ENCODE measurements at regions not wholly inside any gene's neighbourhood (a gene's known extent, or its start where the extent isn't known, plus 50 kb on each side); places are given as distances from the start of the nearest gene placed in this dataset.
"Not testable (repeated sequence)": the region's sequence is repeated elsewhere in the genome, so short reads cannot be mapped to it uniquely, and the experiment has no call there.

GRCh38 chr5:171543148-171543815 is 123.8 kb downstream of the FGF18 start:
- no peak for DNase-seq

- no peak for DNase-seq
These were observed 125.7 kb downstream of the FGF18 start for GRCh38 chr5:171544913-171545765.

GRCh38 chr5:171549274-171549673 is 129.8 kb downstream of the FGF18 start:
- no peak for DNase-seq

GRCh38 chr5:171553817-171554216 is 134.4 kb downstream of the FGF18 start:
- not testable (repeated sequence) for DNase-seq

GRCh38 chr5:171555160-171555559 is 135.7 kb downstream of the FGF18 start:
- DNase-seq, result no peak

GRCh38 chr5:171562822-171563221 is 143.4 kb downstream of the FGF18 start:
- no peak for DNase-seq

GRCh38 chr5:171568389-171568788 is 148.9 kb downstream of the FGF18 start:
- DNase-seq, result no peak

- no peak for DNase-seq
These were observed 149.7 kb downstream of the FGF18 start for GRCh38 chr5:171569065-171569712.

GRCh38 chr5:171570244-171570825 is 150.9 kb downstream of the FGF18 start:
- DNase-seq, result no peak

- DNase-seq, result no peak
These were observed 152.2 kb downstream of the FGF18 start for GRCh38 chr5:171571663-171572062.

- DNase-seq, result no peak
These were observed 153.6 kb downstream of the FGF18 start for GRCh38 chr5:171573021-171573420.

- DNase-seq, result no peak
These were observed 154.2 kb downstream of the FGF18 start for GRCh38 chr5:171573451-171574225.

GRCh38 chr5:171574376-171574775 is 154.9 kb downstream of the FGF18 start:
- no peak for DNase-seq

- no peak for DNase-seq
These were observed 155.9 kb downstream of the FGF18 start for GRCh38 chr5:171575386-171575785.

- DNase-seq, result no peak
These were observed 156.4 kb downstream of the FGF18 start for GRCh38 chr5:171575808-171576207.

- DNase-seq, result no peak
These were observed 157.8 kb downstream of the FGF18 start for GRCh38 chr5:171577042-171577758.

- no peak for DNase-seq
These were observed 158.8 kb downstream of the FGF18 start for GRCh38 chr5:171578049-171578828.

GRCh38 chr5:171578829-171579491 is 159.5 kb downstream of the FGF18 start:
- DNase-seq, result no peak

GRCh38 chr5:171579976-171580411 is 160.5 kb downstream of the FGF18 start:
- no peak for DNase-seq

Data from T-helper 1 cell (primary cell).